ENCODE measurements at regions not wholly inside any gene's neighbourhood (a gene's known extent, or its start where the extent isn't known, plus 50 kb on each side); places are given as distances from the start of the nearest gene placed in this dataset.

DNA sequence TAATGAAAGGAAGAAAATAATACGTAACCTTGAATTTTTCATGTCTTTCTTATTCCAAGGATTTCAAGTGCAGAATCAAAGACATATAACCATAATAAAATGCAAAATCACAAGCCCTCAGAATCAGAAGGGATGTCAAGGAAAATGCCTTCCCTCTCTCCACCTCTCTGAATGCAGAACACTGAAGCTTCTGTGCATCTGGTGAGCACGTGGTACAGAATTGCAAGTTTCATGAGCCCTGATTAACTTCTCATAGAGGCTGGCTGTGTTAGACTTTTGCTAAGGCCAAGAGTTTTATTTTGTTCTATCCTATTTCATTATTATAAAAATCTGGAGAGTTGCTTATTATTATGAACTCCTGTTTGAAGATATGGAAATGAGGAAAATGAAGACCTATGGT lies 533.7 kb upstream of the POM121L12 start:
- no peak for DNase-seq (ENCODE audit: low read depth in 2 of 3, low spot score in 2 of 3)

DNA sequence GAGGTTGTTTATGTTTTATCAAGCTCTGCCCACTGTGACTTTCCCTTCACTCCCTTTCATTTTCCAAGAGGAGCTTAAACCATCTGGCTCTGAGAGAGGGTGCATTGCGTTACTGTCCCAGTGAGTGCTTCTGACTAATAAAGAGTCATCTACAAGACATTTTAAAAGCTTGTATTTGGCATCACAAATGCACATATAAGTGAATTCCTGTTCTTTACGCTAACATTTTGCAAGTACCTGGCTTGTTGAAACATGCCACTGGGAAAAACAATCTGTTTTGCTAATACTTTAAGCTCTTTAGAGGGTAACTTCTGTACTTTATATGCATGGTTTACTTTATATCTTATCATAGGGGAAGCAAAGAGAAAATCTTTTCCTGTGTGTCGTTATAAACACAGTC lies 534.6 kb upstream of the POM121L12 start:
- DNase-seq (ENCODE audit: low read depth in 2 of 3, low spot score in 2 of 3) = no peak

DNA sequence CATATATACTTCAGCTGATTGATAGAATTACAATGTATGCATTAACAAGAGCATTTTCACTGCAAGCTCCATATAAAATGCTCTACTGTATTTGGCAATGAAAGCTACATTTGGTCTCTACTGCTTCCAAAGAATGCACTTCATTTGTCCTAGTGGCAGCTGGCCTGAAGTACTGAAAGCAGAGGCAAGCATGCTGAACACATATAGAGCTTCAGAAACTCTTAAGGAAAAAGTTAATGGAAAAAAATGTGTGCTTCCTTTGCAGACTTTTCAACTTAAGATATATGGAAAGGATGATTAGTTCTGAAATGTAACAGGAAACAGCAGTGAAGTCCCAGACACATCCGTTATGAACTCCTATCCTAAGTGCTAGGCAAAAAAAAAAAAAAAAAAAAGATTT lies 537.1 kb upstream of the POM121L12 start:
- no peak for DNase-seq (ENCODE audit: low read depth in 2 of 3, low spot score in 2 of 3)

DNA sequence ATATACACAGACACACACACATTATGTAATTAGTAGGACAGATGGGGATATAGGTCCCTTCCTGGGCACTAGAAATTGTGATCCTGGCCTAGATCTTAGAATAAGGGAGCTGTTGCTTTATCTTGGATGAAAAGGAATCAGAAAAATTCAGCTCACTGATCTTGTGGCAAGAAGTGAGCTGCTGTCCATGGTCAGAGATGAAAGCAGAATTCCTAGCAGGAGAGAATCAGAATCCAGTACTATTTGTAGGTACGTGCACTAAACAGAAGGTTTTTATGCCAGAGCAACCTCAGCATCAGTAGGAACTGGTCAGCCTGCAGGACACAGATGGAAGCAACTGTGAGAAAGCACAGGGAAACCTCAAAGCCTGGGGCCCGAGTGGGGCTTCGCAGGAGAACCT lies 549.2 kb upstream of the POM121L12 start:
- no peak for DNase-seq (ENCODE audit: low read depth in 2 of 3, low spot score in 2 of 3)

DNA sequence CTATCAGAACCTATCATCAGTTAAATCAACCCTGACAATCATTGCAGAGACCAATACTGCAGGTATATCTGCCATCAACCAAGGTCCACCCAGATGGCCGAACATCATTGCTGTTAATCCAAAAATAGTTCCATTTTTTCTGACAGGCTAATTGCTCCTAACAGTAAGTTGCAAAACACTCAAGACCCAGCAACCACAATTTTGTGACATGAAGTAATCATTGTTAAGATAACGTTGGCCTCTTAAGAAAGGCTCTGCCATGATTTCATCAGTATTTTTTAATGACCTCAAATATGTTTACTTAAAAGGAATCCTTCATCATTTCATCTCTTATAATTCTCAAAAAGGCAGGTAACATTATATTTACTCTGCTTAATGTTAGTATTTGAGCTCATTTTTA lies 553.4 kb upstream of the POM121L12 start:
- DNase-seq (ENCODE audit: low read depth in 2 of 3, low spot score in 2 of 3) = no peak

DNA sequence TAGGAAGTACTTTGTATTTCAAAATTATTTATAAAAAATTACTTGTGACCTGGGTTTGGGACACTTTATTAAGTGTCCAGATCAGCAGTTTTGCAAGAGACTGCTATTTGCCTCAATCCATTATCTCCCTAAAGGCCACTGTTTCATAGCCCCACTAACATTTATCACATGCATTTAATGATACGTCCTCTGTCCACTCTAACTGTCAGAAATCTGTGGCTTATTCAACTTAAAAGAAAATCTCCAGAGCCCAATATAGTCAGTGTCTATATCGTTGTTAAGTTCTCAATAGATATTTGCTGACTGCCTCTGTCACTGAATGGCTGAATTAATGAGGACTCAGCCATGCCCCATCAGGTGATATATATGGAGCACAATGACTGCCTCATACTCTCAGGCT lies 553.9 kb upstream of the POM121L12 start:
- no peak for DNase-seq (ENCODE audit: low read depth in 2 of 3, low spot score in 2 of 3)

DNA sequence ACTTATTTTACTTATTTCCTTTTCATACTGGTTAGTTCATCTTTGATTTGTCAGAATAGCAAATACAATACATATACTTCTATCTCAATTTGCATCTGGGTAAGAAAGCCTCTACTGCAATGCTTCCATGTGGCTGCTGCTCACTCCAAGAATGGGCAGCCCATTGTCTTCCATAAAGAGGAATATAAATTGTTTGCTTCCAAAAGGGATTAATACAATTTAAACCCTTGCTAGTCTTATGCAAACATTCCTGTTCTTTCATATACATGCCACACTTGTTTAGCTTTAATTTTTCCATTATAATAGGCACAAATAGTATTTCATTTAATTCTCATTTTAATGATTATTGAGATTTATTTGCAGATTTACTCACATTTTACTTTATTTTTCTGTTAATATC lies 555.4 kb upstream of the POM121L12 start:
- DNase-seq (ENCODE audit: low read depth in 2 of 3, low spot score in 2 of 3) = no peak

DNA sequence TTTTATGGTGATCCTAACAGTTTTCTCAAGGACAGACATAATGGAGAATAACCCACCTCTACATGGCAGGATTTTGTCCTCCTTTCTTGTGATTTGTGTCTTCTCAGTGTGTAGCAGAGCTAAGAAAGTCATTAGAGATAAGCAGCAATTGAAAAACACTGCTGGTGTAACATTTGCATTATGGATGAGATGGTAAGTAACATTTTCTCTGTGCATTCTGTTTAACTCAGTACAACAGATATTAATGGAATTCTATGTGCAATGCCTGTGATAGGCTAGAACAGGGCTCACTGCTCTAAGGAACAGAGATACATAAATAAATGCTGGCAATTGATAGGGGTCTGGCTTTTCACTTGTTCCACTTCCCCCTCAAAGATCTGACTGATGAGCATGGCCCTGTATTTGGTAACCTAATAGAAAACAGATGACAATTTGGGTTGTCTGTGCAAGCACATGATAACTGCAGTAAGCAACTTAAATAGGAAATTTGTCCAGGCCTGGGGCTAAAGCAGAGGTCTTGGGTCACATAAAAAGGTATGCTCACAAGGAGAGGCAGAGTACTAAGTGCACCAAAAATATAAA lies 560.3 kb upstream of the POM121L12 start:
- no peak for DNase-seq (ENCODE audit: low read depth in 2 of 3, low spot score in 2 of 3)

DNA sequence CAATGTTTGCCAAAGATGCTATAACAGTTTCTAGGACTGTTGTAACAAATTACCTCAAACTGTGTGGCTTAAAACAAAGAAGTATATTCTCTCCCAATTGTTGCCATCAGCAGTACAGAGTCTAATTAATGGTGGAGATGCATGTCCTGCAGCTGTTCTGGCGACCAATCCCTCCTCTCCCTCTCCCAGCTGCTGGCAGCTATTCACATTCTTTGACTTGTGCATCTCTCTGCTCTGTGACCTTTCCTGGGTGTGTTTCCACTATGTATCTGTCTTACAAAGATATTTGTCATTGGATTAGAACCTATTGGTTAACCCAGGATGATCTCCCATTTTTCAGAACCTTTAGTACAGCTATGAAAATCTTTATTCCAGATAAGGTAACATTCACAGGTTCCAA lies 561.7 kb upstream of the POM121L12 start:
- DNase-seq (ENCODE audit: low read depth in 2 of 3, low spot score in 2 of 3) = no peak

DNA sequence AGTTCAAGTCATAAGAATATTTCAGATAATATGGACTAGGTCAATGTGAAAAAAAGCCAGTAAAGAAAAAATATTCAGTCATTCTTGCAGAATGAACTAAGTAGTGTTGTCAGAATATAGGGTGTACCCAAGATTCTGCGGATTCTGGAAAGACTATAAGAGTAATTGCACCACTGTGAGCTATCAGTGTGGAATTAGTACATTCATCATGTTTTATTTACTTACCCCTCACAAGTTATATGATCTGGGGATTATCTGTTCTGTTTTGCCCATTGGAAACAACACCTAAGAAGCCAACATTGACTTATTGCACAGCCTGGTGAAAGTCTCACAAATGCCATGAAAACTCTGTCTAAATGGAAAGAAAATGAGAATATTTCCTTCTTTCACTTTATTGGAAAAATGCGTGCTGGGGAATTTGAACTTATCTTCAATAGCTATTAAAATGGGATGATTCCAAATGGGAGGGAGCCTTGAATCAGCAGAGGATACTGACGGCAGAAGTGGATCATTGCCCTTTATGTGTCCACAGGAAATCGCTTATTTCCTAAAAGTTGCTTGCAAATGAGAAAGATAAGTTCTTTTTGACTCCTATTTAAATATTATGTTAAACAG lies 563.3 kb upstream of the POM121L12 start:
- no peak for DNase-seq (ENCODE audit: low read depth in 2 of 3, low spot score in 2 of 3)

DNA sequence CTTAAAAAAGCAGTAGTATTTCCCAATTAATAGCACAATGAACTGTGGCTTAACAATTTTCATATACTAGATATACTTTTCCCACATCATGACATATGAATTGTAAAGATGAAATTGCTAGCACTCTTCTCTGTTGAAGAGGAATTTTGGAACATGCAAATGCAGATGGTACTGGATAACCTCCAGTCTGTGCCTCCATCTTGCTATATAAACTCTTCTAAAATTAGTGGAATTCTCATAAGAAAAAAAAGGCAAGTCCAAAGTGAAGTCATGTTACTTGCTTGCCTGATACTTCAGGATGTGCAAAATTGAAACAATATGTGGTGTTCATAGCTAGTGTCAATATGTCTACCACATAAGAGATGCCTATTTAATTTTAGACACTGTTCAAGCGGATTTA lies 570.2 kb upstream of the POM121L12 start:
- no peak for DNase-seq (ENCODE audit: low read depth in 2 of 3, low spot score in 2 of 3)

DNA sequence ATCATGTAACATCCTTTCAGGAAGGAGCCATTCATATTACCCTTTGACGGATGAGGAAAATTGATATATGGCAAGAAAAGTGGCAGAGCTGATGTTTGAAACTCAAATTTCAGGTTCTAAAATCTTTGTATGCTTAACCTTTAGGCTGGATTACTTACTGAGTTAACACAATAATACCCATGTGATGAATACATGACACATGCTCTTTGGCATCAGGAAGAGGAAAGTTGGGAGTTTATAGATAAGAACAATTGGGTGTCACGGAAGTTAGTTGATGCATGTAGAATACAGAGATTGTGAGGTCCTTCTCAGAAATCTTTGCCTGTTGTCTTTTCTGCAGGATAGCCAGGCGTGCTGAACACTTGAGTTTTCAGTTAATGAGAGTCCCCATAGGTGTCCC lies 572.1 kb upstream of the POM121L12 start:
- DNase-seq (ENCODE audit: low read depth in 2 of 3, low spot score in 2 of 3) = no peak

DNA sequence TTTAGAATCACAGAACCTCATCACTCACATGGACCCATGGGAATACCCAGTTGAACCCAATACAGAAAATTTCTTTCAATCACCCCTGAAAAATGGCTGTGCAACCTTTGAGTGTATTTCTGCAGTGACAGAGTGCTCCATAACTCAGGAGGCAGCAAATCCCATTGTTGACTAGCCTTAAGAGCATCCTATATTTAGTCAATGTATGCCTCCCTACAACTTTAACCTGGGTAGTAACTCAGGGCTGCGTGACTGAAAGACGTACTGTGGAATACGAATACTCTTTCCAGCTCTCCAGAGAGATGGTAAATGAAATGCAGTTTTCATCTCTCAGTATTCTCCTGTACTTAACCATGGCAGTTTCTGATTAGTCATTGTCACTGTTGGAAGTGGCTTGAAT lies 573.0 kb upstream of the POM121L12 start:
- DNase-seq (ENCODE audit: low read depth in 2 of 3, low spot score in 2 of 3) = no peak

DNA sequence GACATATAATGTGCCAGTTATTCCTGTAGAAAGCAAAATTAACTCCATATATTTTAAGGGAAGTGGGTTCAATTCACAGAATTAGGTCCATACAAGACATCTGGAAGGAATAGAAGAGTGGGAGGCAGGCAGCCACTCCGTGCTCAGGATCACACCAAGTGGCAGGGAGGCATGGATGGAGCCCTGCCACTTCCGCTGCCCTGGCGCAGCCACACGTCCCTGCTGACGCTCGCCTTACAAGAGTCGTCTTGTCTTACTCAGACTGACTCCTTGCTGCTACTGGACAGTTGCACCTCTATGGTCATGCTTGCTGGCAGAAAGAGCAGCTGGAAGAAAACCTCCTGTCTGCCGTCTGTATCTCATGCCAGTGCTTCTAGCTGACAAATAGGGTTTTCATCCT lies 579.9 kb upstream of the POM121L12 start:
- no peak for DNase-seq (ENCODE audit: low read depth in 2 of 3, low spot score in 2 of 3)

DNA sequence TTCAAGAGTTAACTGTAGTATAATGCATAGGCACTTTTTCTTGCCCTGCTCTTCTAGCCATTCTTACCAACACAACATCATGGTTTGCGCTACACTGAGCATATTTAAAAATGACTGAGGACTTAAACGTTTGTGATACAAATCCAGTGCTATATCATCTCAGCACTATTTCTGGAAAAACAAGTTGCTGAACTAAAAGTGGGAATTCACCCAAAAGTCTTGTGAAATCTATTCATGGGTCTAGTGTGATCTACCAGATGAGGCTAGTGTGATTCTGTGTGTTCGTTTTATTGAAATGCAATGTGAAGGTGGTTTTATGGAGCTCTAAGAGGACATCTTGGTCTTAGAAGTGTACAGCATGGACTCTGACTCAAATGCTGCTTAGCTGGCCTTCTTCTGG lies 584.6 kb upstream of the POM121L12 start:
- DNase-seq (ENCODE audit: low read depth in 2 of 3, low spot score in 2 of 3) = no peak

DNA sequence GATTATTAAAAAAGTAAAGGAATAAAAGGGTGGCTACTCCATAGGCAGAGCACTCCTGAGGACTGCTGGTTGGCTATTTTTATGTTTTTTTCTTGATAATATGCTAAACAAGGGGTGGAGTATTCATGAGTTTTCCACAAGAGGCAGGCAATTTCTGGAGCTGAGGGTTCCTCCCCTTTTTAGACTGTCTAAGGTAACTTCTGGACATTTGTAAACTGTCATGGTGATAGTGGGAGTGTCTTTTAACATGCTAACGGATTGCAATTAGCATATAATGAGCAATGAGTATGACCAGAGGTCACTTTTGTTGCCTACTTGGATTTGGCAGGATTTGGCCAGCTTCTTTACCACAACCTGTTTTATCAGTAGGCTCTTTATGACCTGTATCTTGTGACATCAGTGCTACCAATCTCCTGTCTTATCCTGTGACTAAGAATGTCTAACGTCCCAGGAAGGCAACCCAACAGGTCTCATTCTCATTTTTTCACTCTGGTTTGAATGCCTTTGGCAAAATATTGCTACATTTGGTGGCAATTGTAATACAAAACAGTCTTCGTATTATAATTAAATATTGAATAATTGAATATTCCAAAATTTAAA lies 587.8 kb upstream of the POM121L12 start:
- DNase-seq (ENCODE audit: low read depth in 2 of 3, low spot score in 2 of 3) = no peak

DNA sequence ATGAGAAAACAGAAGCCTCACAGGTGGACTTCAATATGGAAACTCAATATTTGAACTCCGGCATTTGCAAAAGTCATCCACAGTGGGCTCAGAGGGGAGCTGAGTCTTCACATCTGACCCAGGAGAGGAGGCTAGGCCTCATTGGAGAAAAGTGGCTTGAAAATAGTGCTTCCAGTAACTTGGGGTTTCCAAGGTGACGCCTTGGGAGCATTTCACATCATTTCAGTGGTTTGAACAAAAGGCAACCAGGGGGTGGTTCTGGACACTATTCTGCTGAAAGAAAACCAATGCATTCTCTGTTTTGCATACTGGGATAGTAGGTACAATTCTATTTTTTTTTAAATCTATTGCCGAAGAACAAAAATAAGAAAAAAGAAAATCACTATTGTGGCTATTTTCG lies 599.2 kb upstream of the POM121L12 start:
- DNase-seq (ENCODE audit: low read depth in 2 of 3, low spot score in 2 of 3) = no peak

DNA sequence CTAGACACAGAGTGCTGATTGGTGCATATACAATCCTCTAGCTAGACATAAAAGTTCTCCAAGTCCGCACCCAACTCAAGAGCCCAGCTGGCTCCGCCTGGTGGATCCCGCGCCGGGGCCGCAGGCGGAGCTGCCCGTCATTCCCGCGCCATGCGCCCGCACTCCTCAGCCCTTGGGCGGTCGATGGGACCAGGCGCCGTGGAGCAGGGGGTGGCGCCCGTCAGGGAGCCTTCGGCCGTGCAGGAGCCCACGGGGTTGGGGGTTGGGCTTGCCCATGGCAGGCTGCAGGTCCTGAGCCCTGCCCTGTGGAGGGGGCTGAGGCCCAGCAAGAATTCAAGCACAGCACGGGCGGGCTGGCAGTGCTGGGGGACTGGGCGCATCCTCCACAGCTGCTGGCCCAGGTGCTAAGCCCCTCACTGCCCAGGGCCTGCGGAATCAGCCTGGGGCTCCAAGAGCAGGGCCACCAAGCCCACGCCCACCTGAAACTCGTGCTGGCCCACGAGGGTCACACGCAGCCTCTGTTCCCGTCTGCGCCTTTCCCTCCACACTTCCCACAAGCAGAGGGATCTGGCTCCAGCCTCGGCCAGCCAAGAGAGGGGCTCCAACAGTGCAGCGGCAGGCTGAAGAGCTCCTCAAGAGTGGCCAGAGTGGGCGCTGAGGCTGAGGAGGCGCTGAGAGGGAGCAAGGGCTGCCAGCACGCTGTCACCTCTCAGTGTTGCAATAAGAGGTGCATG lies 604.2 kb upstream of the POM121L12 start:
- DNase-seq (ENCODE audit: low read depth in 2 of 3, low spot score in 2 of 3) = no peak

DNA sequence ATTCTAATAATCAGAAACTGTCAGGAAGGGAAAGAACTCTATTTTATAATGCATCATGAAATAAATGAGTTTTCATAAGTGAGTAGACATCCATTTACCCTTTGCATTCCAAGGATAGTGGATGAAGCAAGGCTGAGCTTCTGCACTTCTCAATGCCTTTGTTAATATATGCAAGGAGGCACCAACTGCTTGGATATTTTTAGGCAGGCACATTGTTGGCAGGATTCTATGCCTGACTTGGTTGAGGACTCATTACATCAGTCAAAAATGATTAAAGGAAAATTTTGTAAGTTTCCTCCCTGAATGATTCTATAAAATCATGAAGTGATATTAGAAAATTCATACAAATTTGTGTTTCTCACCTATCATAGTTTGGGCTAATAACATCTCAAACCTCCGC lies 612.2 kb upstream of the POM121L12 start:
- no peak for DNase-seq (ENCODE audit: low read depth in 2 of 3, low spot score in 2 of 3)

DNA sequence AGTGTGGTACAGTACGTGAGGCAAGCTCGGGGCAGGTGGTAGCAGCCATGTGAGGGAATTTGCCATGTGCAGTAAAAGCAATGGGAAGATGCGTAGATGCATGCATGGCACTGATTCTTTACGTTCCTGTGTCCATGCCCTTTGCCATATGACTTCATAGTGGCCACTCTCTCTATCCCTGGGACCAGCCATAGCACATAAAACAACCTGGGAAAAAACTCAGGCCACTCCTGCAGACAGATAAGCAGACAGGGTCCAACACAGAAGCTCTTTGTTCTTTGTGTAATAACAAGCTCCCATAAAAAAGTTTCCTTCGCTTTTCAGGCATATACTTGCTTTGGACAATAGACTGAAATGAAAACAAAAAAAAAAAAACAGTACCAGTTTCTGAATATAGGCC lies 622.4 kb upstream of the POM121L12 start:
- DNase-seq (ENCODE audit: low read depth in 2 of 3, low spot score in 2 of 3) = no peak

DNA sequence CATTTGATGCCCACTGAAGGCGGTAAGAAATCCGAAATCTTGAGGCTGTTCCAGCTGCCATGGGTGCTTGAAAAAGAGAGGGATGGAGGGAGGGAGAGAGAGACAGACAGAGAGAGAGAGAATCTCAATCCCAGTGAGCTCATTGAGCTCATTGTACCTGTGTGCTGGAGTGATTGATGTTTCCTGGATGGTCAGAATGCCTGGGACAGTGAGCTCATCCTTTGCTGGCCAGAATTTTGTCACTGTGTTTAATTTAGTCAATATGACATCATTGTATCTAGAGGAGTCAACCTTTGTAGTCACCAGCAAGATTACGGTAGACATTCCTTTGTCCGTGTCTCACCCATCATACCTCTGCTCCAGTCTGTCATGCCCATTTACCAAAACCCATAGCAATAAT lies 625.4 kb upstream of the POM121L12 start:
- no peak for DNase-seq (ENCODE audit: low read depth in 2 of 3, low spot score in 2 of 3)

DNA sequence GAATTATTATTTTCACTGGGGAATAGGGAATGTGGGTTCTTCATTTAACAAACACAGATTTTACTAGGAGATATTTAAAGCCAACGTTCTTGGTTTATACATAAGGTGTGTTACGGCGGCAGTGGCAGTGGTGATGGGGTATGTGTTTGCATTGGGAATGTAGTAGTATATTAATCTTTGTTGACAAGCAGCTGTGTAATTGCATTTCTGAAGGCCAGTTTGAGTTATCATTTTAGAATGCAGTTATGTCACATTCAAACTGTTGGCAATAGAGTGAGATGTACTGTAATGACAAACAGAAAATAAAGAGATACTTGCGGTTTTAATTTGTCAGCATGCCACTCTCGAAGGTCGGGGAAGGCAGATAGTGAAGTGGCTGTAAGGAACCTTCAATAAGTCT lies 628.6 kb upstream of the POM121L12 start:
- DNase-seq (ENCODE audit: low read depth in 2 of 3, low spot score in 2 of 3) = no peak
